ENCODE measurements at regions not wholly inside any gene's neighbourhood (a gene's known extent, or its start where the extent isn't known, plus 50 kb on each side); places are given as distances from the start of the nearest gene placed in this dataset.

- H3K27ac ChIP-seq (ENCODE audit: low read length), result no peak overlapping the region
- H3K4me2 ChIP-seq (ENCODE audit: low read length), result no peak overlapping the region
- H3K79me2 ChIP-seq (ENCODE audit: low read length), result no peaks in the 10 kb centered on the region
- no peak overlapping the region for H3K4me3 ChIP-seq (ENCODE audit: low read length)
- no peaks in the 10 kb centered on the region for H3K36me3 ChIP-seq (replicated peaks; ENCODE audit: low read depth, low read length)
- no peaks in the 10 kb centered on the region for H3K9me3 ChIP-seq (ENCODE audit: insufficient read depth, low read length)
- H3K9ac ChIP-seq (ENCODE audit: low read length), result no peak overlapping the region
- TF ChIP-seq EZH2phosphoT487 (IDR thresholded peaks at IDR 0.05; ENCODE audit: low read depth) (no peak), CTCF (IDR thresholded peaks at IDR 0.05; ENCODE audit: low read depth, low read length) (no peak)
- peaks cover 63% of the 10 kb centered on the region for H3K4me1 ChIP-seq (ENCODE audit: low read length)
- H2AFZ ChIP-seq (ENCODE audit: low read depth, low read length), result no peak overlapping the region
- no peaks in the 10 kb centered on the region for H4K20me1 ChIP-seq (ENCODE audit: insufficient read depth, low read length)
- H3K27me3 ChIP-seq (ENCODE audit: low read depth, low read length), result no peaks in the 10 kb centered on the region
These were observed 66.6 kb upstream of the PELI1 start for GRCh38 chr2:64210816-64211215.

GRCh38 chr2:64211276-64211921, 67.2 kb upstream of the PELI1 start:
- no peak overlapping the region for H3K4me3 ChIP-seq (ENCODE audit: low read length)
- TF ChIP-seq CTCF (IDR thresholded peaks at IDR 0.05; ENCODE audit: low read depth, low read length) (no peak), EZH2phosphoT487 (IDR thresholded peaks at IDR 0.05; ENCODE audit: low read depth) (no peak)
- no peaks in the 10 kb centered on the region for H3K79me2 ChIP-seq (ENCODE audit: low read length)
- H3K27me3 ChIP-seq (ENCODE audit: low read depth, low read length), result no peaks in the 10 kb centered on the region
- H3K36me3 ChIP-seq (replicated peaks; ENCODE audit: low read depth, low read length), result no peaks in the 10 kb centered on the region
- H3K9ac ChIP-seq (ENCODE audit: low read length), result no peak overlapping the region
- no peak overlapping the region for H3K27ac ChIP-seq (ENCODE audit: low read length)
- no peaks in the 10 kb centered on the region for H4K20me1 ChIP-seq (ENCODE audit: insufficient read depth, low read length)
- no peak overlapping the region for H2AFZ ChIP-seq (ENCODE audit: low read depth, low read length)
- H3K9me3 ChIP-seq (ENCODE audit: insufficient read depth, low read length), result no peaks in the 10 kb centered on the region
- H3K4me1 ChIP-seq (ENCODE audit: low read length), result peaks cover 69% of the 10 kb centered on the region
- H3K4me2 ChIP-seq (ENCODE audit: low read length), result no peak overlapping the region

GRCh38 chr2:64212346-64212745, 68.1 kb upstream of the PELI1 start:
- Histone ChIP-seq H3K9me3 (ENCODE audit: insufficient read depth, low read length) (no peaks in the 10 kb centered on the region), H3K27me3 (ENCODE audit: low read depth, low read length) (no peaks in the 10 kb centered on the region), H3K9ac (ENCODE audit: low read length) (peak overlapping the region; percentile 87; the same call in 1 of the 2 replicates), H4K20me1 (ENCODE audit: insufficient read depth, low read length) (no peaks in the 10 kb centered on the region), H3K79me2 (ENCODE audit: low read length) (no peaks in the 10 kb centered on the region), H3K4me2 (ENCODE audit: low read length) (peak overlapping the region; percentile 84), H3K4me3 (ENCODE audit: low read length) (no peak overlapping the region), H3K36me3 (replicated peaks; ENCODE audit: low read depth, low read length) (no peaks in the 10 kb centered on the region), H3K27ac (ENCODE audit: low read length) (peak overlapping the region; percentile 98), H2AFZ (ENCODE audit: low read depth, low read length) (no peak overlapping the region), H3K4me1 (ENCODE audit: low read length) (peaks cover 72% of the 10 kb centered on the region)
- no peak for TF ChIP-seq CTCF (IDR thresholded peaks at IDR 0.05; ENCODE audit: low read depth, low read length)
- no peak for TF ChIP-seq EZH2phosphoT487 (IDR thresholded peaks at IDR 0.05; ENCODE audit: low read depth)

GRCh38 chr2:64212801-64213321, 68.6 kb upstream of the PELI1 start:
- no peak for TF ChIP-seq EZH2phosphoT487 (IDR thresholded peaks at IDR 0.05; ENCODE audit: low read depth)
- TF ChIP-seq CTCF (IDR thresholded peaks at IDR 0.05; ENCODE audit: low read depth, low read length), result no peak
- Histone ChIP-seq H3K9ac (ENCODE audit: low read length) (peak overlapping the region; percentile 87), H2AFZ (ENCODE audit: low read depth, low read length) (peak overlapping the region; percentile 69), H3K79me2 (ENCODE audit: low read length) (no peaks in the 10 kb centered on the region), H3K4me1 (ENCODE audit: low read length) (peaks cover 71% of the 10 kb centered on the region), H3K4me3 (ENCODE audit: low read length) (peak overlapping the region; percentile 66; the same call in 1 of the 2 replicates), H3K9me3 (ENCODE audit: insufficient read depth, low read length) (no peaks in the 10 kb centered on the region), H4K20me1 (ENCODE audit: insufficient read depth, low read length) (no peaks in the 10 kb centered on the region), H3K27me3 (ENCODE audit: low read depth, low read length) (no peaks in the 10 kb centered on the region), H3K36me3 (replicated peaks; ENCODE audit: low read depth, low read length) (no peaks in the 10 kb centered on the region), H3K27ac (ENCODE audit: low read length) (peak overlapping the region; percentile 98), H3K4me2 (ENCODE audit: low read length) (peak overlapping the region; percentile 84)

Data from OCI-LY3 (cell line).